ENCODE measurements at regions not wholly inside any gene's neighbourhood (a gene's known extent, or its start where the extent isn't known, plus 50 kb on each side); places are given as distances from the start of the nearest gene placed in this dataset.

DNA sequence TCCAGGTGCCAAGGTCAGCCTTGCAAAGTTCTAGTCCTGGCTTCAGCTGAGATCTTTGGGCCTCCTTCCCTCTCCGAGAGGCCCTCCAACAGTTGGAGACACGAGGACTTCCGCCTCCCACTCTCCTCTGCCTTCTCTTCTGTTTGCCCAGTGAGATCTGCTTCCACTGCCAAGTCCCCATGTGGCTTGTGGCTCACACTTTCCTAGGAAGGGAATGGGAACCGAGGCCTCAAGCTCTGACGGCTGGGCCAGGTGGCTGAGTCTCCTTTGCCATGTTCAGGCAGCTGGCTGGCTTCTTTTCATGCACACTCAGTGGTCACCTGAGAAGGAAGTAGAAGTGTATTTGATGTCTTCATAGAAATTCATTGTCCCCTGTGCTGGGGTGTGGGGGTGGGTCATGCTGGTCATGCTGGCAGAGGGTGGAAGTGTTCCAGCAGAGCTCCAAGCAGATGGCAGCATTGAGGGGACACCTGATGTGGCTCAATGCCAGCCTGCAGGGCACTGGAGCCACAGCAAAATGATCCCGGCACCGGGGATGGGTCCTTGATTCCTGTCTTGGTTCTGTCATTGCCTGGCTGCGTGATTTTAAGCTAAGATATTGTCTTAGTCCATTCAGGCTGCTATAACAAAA lies 130.4 kb downstream of the ADAMTS15 start:
- TF ChIP-seq FOXM1 (IDR thresholded peaks at IDR 0.05; ENCODE audit: borderline replicate concordance) (no peak), CTBP1 (IDR thresholded peaks at IDR 0.05; ENCODE audit: borderline replicate concordance) (no peak), FOXK2 (IDR thresholded peaks at IDR 0.05) (no peak), NFRKB (IDR thresholded peaks at IDR 0.05) (no peak), ELF4 (IDR thresholded peaks at IDR 0.05) (no peak), ZNF384 (IDR thresholded peaks at IDR 0.05) (no peak), TARDBP (IDR thresholded peaks at IDR 0.05) (no peak)
- TF ChIP-seq, protein P1, sequence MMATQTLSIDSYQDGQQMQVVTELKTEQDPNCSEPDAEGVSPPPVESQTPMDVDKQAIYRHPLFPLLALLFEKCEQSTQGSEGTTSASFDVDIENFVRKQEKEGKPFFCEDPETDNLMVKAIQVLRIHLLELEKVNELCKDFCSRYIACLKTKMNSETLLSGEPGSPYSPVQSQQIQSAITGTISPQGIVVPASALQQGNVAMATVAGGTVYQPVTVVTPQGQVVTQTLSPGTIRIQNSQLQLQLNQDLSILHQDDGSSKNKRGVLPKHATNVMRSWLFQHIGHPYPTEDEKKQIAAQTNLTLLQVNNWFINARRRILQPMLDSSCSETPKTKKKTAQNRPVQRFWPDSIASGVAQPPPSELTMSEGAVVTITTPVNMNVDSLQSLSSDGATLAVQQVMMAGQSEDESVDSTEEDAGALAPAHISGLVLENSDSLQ (IDR thresholded peaks at IDR 0.05) = no peak

Measured in HEK293T (cell line).